OCI-LY3 (cell line): ENCODE measurements at regions not wholly inside any gene's neighbourhood (a gene's known extent, or its start where the extent isn't known, plus 50 kb on each side); places are given as distances from the start of the nearest gene placed in this dataset.

Source experiments
- H2AFZ ChIP-seq: fragments of 200-600, 300-600 bp; shearing (Covaris generic); 2 replicates; pipeline ENCODE4 v1.6.0; 2014; ENCODE audit warnings: antibody characterized with exemption, low read depth, low read length
- H3K27ac ChIP-seq: fragments of 200-600, 300-600 bp; sonication (generic); 2 replicates; pipeline ENCODE4 v1.5.1; 2014; ENCODE audit warnings: mild to moderate bottlenecking, low read length, moderate library complexity, mixed read lengths
- H3K27me3 ChIP-seq: fragments of 200-600, 300-600 bp; sonication (generic); 2 replicates; pipeline ENCODE4 v1.6.1; 2014; ENCODE audit warnings: low read depth, low read length, mixed read lengths
- H3K36me3 ChIP-seq: fragments of 200-600, 300-600 bp; sonication (generic); replicated peaks from 2 replicates; pipeline ENCODE3; 2014; ENCODE audit warnings: low read depth, low read length, mixed read lengths
- H3K4me1 ChIP-seq: fragments of 300-600, 200-600 bp; sonication (generic); 2 replicates; pipeline ENCODE4 v1.6.1; 2014; ENCODE audit warnings: low read length, mixed read lengths
- H3K4me2 ChIP-seq: fragments of 200-600, 300-600 bp; sonication (generic); 2 replicates; pipeline ENCODE4 v1.6.1; 2014; ENCODE audit warnings: low read length, mixed read lengths
- H3K4me3 ChIP-seq: fragments of 300-600, 200-600 bp; sonication (generic); 2 replicates; pipeline ENCODE4 v1.5.1; 2014; ENCODE audit warnings: antibody characterized with exemption, mild to moderate bottlenecking, low read length, moderate library complexity
- H3K79me2 ChIP-seq: fragments of 300-600, 200-600 bp; shearing (Covaris generic); 2 replicates; pipeline ENCODE4 v1.6.1; 2014; ENCODE audit warnings: mild to moderate bottlenecking, low read length, mixed read lengths
- H3K9ac ChIP-seq: fragments of 300-600, 200-600 bp; shearing (Covaris generic); 2 replicates; pipeline ENCODE4 v1.6.0; 2014; ENCODE audit warnings: mild to moderate bottlenecking, low read length, moderate library complexity
- H3K9me3 ChIP-seq: fragments of 200-600, 300-600 bp; shearing (Covaris generic); 2 replicates; pipeline ENCODE4 v1.6.1; 2014; ENCODE audit warnings: low read length, mixed read lengths; ENCODE audit not compliant: insufficient read depth
- H4K20me1 ChIP-seq: fragments of 200-600, 300-600 bp; sonication (generic); 2 replicates; pipeline ENCODE4 v1.6.1; 2016; ENCODE audit warnings: low read length, mixed read lengths; ENCODE audit not compliant: insufficient read depth
- EZH2phosphoT487 ChIP-seq: fragments of 200-600 bp; shearing (Covaris generic); IDR thresholded peaks from 2 replicates; pipeline ENCODE4 v1.6.1; 2018; ENCODE audit warnings: antibody characterized with exemption, mixed run types, low read depth
- TF ChIP-seq, protein P1 (sequence below): fragments of 200-600, 300-600 bp; sonication (generic); IDR thresholded peaks from 2 replicates; pipeline ENCODE4 v1.5.1; 2014; ENCODE audit warnings: antibody characterized with exemption, low read length, low read depth

DNA sequence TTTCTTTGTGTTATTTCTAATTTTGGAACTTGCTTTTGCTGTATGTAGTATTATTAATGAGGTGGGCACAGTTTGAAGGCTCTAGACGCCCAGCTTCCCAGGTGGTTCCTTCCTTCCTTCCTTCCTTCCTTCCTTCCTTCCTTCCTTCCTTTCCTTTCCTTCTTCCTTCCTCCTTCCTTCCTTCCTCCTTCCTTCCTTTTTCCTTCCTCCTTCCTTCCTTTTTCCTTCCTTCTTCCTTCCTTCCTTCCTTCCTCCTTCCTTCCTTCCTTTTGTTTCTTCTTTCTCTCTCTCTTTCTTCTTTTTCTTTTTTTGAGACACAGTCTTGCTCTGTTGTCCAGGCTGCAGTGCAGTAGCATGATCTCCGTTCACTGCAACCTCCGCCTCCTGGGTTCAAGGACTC, 906.7 kb downstream of the AACS start:
- no peaks in the 10 kb centered on the region for H4K20me1 ChIP-seq
- H3K4me2 ChIP-seq, result no peak overlapping the region
- TF ChIP-seq, protein P1, sequence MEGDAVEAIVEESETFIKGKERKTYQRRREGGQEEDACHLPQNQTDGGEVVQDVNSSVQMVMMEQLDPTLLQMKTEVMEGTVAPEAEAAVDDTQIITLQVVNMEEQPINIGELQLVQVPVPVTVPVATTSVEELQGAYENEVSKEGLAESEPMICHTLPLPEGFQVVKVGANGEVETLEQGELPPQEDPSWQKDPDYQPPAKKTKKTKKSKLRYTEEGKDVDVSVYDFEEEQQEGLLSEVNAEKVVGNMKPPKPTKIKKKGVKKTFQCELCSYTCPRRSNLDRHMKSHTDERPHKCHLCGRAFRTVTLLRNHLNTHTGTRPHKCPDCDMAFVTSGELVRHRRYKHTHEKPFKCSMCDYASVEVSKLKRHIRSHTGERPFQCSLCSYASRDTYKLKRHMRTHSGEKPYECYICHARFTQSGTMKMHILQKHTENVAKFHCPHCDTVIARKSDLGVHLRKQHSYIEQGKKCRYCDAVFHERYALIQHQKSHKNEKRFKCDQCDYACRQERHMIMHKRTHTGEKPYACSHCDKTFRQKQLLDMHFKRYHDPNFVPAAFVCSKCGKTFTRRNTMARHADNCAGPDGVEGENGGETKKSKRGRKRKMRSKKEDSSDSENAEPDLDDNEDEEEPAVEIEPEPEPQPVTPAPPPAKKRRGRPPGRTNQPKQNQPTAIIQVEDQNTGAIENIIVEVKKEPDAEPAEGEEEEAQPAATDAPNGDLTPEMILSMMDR, result no peak
- TF ChIP-seq EZH2phosphoT487, result no peak
- H3K9me3 ChIP-seq, result no peaks in the 10 kb centered on the region
- H3K27me3 ChIP-seq, result no peaks in the 10 kb centered on the region
- H3K36me3 ChIP-seq, result no peaks in the 10 kb centered on the region
- H3K4me3 ChIP-seq, result no peak overlapping the region
- no peaks in the 10 kb centered on the region for H3K4me1 ChIP-seq
- H3K27ac ChIP-seq, result no peak overlapping the region
- no peak overlapping the region for H2AFZ ChIP-seq
- H3K9ac ChIP-seq, result no peak overlapping the region
- no peaks in the 10 kb centered on the region for H3K79me2 ChIP-seq

GRCh38 chr12:125978286-125978685, 913.1 kb downstream of the AACS start:
- no peaks in the 10 kb centered on the region for H3K4me1 ChIP-seq
- no peak overlapping the region for H3K4me2 ChIP-seq
- H4K20me1 ChIP-seq, result no peaks in the 10 kb centered on the region
- no peak overlapping the region for H3K27ac ChIP-seq
- H2AFZ ChIP-seq, result no peak overlapping the region
- no peaks in the 10 kb centered on the region for H3K36me3 ChIP-seq
- H3K27me3 ChIP-seq, result no peaks in the 10 kb centered on the region
- H3K79me2 ChIP-seq, result no peaks in the 10 kb centered on the region
- no peaks in the 10 kb centered on the region for H3K9me3 ChIP-seq
- H3K4me3 ChIP-seq, result no peak overlapping the region
- H3K9ac ChIP-seq, result no peak overlapping the region
- TF ChIP-seq EZH2phosphoT487, result no peak
- TF ChIP-seq, protein P1, result no peak

DNA sequence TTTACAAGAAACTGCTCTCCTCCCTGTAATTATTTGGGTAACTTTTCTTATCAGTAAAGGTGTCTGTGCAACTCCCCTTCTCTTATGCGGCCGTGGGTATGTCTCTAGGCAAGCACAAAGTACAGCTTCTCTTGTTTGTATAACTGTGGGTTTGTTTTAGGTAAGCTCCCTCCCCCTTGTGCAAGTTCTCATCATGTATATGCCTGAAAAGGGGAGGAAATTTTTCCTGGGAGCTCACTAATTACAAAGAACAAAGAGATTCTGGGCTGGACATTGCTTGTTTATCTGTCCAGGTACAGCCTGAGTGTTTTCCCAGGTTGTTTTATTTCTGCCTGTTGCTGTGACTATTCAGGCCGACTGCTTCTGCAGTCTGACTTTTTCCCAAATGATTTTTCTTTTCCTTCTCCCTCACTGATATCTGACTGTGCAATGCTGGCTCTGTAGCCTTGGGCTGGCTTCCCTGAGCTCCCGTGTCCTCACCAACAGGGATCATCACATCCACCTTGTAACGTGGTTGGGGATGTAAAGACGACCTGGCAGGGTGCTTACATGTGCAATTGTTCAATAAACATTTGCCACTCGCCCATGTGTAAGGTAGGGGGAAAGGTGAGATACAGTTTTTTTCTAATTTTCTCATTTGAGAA, 916.5 kb downstream of the AACS start:
- Histone ChIP-seq H3K27me3 (no peaks in the 10 kb centered on the region), H3K36me3 (no peaks in the 10 kb centered on the region), H4K20me1 (no peaks in the 10 kb centered on the region), H3K79me2 (no peaks in the 10 kb centered on the region), H2AFZ (no peak overlapping the region), H3K9me3 (no peaks in the 10 kb centered on the region), H3K4me1 (no peaks in the 10 kb centered on the region), H3K9ac (no peak overlapping the region), H3K27ac (no peak overlapping the region), H3K4me3 (no peak overlapping the region), H3K4me2 (no peak overlapping the region)
- TF ChIP-seq, protein P1, result no peak
- no peak for TF ChIP-seq EZH2phosphoT487

- no peak overlapping the region for H3K4me3 ChIP-seq
- H3K27me3 ChIP-seq, result no peaks in the 10 kb centered on the region
- H3K36me3 ChIP-seq, result no peaks in the 10 kb centered on the region
- no peak overlapping the region for H3K4me2 ChIP-seq
- no peaks in the 10 kb centered on the region for H3K79me2 ChIP-seq
- H3K9ac ChIP-seq, result no peak overlapping the region
- H2AFZ ChIP-seq, result no peak overlapping the region
- H3K27ac ChIP-seq, result no peak overlapping the region
- no peaks in the 10 kb centered on the region for H3K4me1 ChIP-seq
- H3K9me3 ChIP-seq, result no peaks in the 10 kb centered on the region
- no peaks in the 10 kb centered on the region for H4K20me1 ChIP-seq
- TF ChIP-seq, protein P1, result no peak
- TF ChIP-seq EZH2phosphoT487, result no peak
These were observed 918.0 kb downstream of the AACS start for GRCh38 chr12:125983094-125983783.
